HG02642 (cell line): ENCODE measurements at regions not wholly inside any gene's neighbourhood (a gene's known extent, or its start where the extent isn't known, plus 50 kb on each side); places are given as distances from the start of the nearest gene placed in this dataset.

Experiments
- ATAC-seq: cut with Tn5 transposase; IDR thresholded peaks from one replicate; pipeline ENCODE4 v1.9.1; 2021; ENCODE audit warnings: mild to moderate bottlenecking; ENCODE audit not compliant: unreplicated experiment, poor library complexity

GRCh38 chr1:208509072-208509471, 264.9 kb upstream of the PLXNA2 start:
- no peak for ATAC-seq

- ATAC-seq, result no peak
Measured at GRCh38 chr1:208510192-208510952, 266.2 kb upstream of the PLXNA2 start.

GRCh38 chr1:208511242-208511860, 267.2 kb upstream of the PLXNA2 start:
- ATAC-seq, result no peak

- ATAC-seq, result no peak
Measured at GRCh38 chr1:208513799-208514198, 269.6 kb upstream of the PLXNA2 start.

- no peak for ATAC-seq
Measured at GRCh38 chr1:208515129-208515528, 270.9 kb upstream of the PLXNA2 start.

GRCh38 chr1:208516780-208517179, 272.6 kb upstream of the PLXNA2 start:
- no peak for ATAC-seq

GRCh38 chr1:208520438-208521099, 276.4 kb upstream of the PLXNA2 start:
- ATAC-seq, result no peak

GRCh38 chr1:208521534-208521933, 277.4 kb upstream of the PLXNA2 start:
- no peak for ATAC-seq

- no peak for ATAC-seq
Measured at GRCh38 chr1:208523007-208523406, 278.8 kb upstream of the PLXNA2 start.

- no peak for ATAC-seq
Measured at GRCh38 chr1:208524376-208524775, 280.2 kb upstream of the PLXNA2 start.

- ATAC-seq, result no peak
Measured at GRCh38 chr1:208524925-208525324, 280.7 kb upstream of the PLXNA2 start.

- ATAC-seq, result no peak
Measured at GRCh38 chr1:208525417-208525816, 281.2 kb upstream of the PLXNA2 start.

- ATAC-seq, result no peak
Measured at GRCh38 chr1:208526613-208527125, 282.5 kb upstream of the PLXNA2 start.

GRCh38 chr1:208527156-208527555, 283.0 kb upstream of the PLXNA2 start:
- ATAC-seq, result no peak

- no peak for ATAC-seq
Measured at GRCh38 chr1:208528578-208529240, 284.5 kb upstream of the PLXNA2 start.

- no peak for ATAC-seq
Measured at GRCh38 chr1:208531003-208531750, 287.0 kb upstream of the PLXNA2 start.

GRCh38 chr1:208533746-208534598, 289.8 kb upstream of the PLXNA2 start:
- no peak for ATAC-seq

GRCh38 chr1:208534599-208534897, 290.4 kb upstream of the PLXNA2 start:
- ATAC-seq, result no peak

GRCh38 chr1:208534979-208535378, 290.8 kb upstream of the PLXNA2 start:
- no peak for ATAC-seq
